HG03520 (cell line): ENCODE measurements at regions not wholly inside any gene's neighbourhood (a gene's known extent, or its start where the extent isn't known, plus 50 kb on each side); places are given as distances from the start of the nearest gene placed in this dataset.
"Not testable (repeated sequence)": the region's sequence is repeated elsewhere in the genome, so short reads cannot be mapped to it uniquely, and the experiment has no call there.

Experiments used
- ATAC-seq: cut with Tn5 transposase; IDR thresholded peaks from one replicate; pipeline ENCODE4 v1.9.1; 2021; ENCODE audit warnings: mild to moderate bottlenecking, moderate library complexity; ENCODE audit not compliant: unreplicated experiment

DNA sequence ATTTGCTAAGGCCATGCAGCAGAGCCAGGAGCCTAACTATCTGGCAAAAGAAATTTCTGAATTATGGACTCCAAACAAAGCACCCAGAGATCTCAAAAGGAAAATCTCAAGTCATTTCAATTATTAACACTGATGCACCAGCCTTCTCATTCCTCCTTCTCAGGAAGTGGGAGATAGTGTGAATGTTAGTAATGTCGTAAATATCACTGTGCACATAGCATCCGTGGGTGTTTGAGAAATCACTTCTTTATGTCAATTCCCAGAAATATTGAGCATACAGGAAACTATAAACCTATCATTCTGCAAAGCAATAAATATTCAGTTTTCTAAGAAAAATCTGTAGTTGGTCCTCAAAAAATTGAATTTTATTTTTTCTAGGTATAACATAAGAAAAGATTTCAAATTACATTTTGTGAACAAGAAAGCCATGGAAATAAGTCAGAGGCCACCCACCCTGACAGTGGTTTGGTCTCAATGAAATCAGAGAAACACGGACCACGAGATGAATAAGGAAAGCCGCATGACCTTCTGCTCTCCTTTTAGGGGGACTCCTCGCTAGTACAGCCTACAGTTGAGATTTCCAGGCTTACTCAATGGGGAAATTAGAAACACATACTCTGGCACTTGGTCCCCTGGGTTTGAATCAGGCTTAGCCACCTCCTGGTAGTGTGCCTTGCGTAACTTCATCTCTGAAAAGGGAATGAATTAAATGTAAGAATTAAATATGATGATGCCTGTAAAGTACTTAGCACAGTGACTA lies 120.6 kb downstream of the DIRAS2 start:
- no peak for ATAC-seq

DNA sequence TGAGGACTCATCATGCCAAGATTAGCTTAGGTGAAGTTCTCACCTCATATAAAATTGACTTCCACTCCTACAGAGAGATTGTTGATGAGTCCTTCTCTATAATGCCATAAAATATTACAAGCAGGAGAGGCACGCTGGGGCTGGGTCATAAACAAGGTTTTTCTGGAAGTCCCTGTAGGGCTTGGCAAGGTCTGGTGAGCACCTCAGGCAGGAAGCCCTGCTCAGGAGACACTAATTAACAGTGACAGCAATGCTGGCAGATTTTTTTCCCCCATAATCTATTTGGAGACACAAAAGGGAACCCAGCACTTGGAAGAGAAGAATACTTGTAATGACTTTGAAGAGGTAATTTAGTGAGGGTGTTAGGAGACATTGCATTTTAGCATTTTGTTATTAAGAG lies 118.7 kb downstream of the DIRAS2 start:
- ATAC-seq, result no peak

DNA sequence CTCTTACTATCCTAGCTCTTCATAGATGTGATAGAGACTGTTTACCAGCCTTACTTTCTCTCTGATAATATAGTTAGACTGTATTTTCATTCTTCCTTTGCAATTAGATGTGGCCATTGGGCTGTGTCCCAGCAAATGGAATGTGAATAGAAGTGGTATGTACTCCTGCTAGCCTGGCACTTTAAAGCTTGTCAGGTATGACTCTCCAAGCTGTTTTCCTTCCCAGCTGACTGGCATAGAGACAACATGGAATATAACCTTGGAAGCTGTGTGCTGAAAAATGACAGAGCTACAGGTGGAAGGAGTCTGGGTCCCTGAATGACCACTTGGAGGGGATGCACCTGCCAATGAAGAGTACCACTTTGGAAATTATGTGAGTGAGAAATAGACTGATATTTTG lies 116.2 kb downstream of the DIRAS2 start:
- no peak for ATAC-seq

DNA sequence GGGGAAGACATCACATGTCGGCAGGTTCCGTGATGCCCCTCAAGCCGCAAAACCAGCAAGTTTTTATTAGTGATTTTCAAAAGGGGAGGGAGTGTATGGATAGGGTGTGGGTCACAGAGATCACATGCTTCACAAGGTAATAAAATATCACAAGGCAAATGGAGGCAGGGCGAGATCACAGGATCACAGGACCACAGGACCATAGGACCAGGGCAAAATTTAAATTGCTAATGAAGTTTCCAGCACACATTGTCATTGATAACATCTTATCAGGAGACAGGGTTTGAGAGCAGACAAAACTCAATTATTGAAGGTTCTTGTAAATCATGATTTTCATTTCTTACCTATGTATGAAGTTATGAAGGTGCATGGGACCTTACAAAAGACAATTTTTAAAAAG lies 106.5 kb downstream of the DIRAS2 start:
- ATAC-seq, result not testable (repeated sequence)

DNA sequence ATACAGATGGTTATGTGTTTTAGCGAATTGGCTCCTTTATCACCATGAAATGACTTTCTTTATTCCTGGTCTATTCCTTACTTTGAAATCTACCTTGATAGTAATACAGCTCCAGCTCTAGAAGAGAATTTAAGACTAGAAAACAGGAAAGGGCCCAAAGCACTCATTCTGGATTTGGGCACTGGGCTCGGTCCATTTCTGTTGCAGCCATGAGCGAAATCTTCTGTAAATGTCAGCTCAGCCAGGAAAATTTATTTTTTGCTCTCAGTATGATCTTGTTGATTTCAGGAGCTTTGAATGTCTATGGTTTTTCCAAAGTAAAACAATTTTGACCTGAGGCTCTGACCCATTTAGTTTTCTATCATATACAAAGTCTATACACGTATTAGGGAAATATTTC lies 104.1 kb downstream of the DIRAS2 start:
- ATAC-seq, result no peak

DNA sequence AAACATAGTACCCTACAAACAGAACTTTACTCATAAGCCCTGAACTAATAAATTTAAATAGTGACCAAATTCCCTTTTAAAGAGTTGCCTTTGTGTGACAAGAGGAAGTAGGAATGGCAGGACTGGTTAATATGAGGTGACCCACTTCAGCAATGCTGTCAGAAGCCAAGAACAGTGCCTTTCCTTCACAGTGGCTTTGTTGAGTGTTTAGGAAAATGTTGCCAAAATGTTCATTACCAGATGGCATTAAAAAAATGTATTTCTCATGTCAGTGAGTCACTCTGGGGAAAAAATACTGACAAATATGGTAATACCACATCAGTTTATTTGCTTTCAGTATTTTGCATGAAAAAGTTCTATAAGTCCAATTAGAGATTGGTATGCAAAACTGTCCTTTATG lies 103.3 kb downstream of the DIRAS2 start:
- no peak for ATAC-seq

DNA sequence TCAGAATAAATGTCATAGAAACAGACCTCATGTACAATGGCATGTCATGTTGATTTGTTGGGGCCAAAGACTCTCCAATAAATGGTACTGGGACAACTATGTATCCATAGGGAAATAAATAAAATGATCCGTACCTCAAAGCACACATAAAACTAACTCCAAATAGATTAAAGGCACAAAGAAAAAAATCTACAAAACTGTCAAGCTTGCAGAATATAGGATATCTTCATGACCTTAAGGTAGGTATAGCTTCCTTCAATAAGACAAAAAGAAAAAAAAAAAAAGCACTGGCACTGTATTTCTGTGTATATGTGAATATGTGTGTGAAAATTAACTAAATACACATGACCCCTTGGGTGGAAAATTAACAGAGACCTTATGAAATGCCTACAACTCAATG lies 101.9 kb downstream of the DIRAS2 start:
- ATAC-seq, result no peak

DNA sequence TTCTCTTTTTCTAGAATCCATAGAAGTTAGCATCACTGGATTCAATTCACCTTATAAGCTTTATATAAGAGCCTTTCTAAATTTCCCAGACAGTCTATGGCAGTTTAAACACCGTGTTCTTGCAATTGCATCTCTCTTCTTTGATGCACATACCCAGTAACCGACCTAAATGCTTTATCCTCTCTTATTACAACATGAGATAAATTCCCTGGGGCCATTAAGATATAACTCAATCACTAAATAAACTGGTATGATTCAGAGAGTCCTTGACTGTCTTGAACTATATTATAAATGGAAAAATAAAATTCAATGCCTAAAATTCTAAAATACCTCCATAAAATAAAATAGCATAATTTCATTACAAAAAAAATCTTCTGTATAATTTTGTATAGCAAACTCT lies 98.1 kb downstream of the DIRAS2 start:
- ATAC-seq, result no peak

DNA sequence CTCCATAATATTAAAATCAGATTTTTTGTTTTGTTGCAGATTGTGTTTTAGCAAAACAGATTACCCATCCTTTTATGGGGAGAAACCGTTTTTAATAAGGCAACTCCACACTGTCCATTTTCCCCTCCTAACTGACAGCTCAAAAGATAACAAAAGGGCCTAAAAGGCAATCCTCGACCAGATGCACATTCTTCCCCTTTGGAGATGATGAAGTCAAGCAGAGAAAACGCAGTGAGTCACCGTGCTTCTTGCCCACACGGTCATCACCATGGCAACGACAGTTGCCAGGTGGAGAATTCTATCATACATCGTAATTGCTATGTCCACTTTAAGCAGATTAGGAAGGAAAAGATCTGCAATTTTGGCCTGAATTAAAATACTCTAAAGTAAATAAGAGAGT lies 96.4 kb downstream of the DIRAS2 start:
- ATAC-seq, result no peak

DNA sequence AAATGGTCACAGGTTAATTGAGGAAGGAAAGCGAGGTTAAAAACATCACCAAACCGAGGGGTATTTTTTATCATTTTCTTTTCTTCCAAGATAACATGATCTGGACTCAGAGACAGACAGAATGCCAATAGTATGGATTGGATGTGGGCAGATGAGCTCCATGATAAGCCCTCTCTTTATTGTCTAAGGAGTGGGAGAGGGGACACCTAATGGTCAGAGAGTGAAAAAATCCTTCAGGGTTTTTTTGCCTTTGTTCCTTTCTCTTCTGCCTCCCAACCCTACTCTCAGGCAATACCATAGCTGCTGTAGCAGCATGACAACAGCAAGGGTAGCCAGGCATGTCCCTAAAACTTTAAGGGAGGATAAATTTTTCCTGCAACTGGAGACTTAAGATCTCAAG lies 94.7 kb downstream of the DIRAS2 start:
- no peak for ATAC-seq

DNA sequence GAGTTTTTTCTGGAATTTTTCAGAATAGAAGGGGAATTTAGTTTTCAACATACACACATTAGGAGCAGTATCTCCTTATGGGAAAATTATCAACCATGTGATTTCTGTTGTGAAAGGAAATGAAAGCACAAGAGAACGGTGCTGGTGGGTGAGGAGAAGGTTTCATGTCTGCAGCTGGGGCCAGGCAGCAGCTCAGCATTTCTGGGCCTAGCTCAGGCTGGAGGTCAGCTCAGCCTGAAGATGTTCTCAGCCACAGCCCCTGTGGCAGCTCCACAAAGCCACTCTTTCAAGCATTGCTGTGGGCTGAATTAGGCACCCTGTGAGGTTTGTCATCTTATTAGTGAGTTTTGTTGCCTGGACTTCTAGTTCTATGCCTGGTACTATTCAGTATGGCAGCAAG lies 90.3 kb downstream of the DIRAS2 start:
- peak; percentile 81 for ATAC-seq

DNA sequence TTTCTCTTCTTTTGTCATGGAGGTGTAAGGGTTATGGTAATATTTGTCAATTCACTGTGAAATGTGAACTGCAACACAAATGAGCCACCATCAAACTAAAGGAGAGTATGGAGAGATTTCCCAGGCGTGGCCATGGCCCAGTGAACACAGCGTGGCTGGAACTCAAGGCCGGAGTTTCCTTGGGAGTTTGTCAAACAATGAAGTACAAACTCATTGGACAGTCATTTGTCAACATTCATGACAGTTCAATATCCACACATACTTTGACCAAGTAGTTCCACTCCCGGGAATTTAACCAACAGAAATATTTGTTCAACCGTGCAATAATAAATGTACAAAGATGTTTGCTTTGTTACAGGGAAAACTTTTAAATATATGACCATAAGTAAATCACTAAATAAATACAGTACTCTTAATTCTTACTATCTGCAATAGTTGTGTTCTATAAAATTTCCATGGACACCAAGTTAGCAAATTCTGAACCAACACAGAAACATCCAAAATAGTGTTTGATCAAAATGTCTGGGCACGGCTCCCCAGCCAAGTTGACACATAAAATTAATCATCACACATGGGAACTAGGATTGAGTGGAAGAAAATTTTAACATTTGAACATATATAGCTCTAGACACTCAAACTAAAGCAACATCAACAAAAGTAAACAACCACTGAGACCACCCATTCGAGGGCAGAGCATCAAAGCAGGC lies 87.1 kb downstream of the DIRAS2 start:
- ATAC-seq, result no peak

DNA sequence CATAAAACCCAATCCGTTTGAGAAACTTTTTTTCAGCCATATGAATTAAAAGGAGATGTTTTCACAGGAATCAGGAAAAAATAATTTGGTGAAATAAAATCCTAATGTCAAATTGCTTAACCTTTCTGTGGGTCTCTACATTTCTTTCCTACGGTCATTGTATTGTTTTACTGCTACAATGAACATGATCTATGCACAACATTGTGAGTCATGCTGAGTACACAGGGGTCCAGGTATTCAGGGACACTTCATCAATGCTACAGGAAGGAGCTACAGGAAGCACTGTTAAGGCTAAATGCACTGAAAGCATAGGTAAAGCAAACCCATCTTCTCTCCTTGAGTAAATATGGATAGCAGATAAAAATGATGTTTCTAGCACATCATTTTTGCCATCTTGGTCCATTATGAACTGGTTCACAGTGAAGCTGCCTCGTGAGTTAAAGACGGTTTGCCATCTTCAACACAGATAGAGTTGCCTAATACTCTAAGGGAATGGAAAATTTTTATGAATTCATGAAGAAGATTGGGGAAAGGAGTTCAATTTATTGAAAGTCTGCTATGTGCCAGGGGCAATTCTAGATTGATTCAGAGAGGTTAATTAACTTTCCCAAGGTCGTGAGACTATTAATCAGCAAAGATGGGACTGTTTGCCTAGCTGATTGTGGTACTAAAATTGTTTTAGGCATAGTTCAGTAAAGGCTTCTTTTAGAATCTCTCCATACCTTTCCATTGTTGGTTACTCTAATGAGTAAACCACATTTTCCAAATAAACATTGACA lies 85.5 kb downstream of the DIRAS2 start:
- no peak for ATAC-seq

DNA sequence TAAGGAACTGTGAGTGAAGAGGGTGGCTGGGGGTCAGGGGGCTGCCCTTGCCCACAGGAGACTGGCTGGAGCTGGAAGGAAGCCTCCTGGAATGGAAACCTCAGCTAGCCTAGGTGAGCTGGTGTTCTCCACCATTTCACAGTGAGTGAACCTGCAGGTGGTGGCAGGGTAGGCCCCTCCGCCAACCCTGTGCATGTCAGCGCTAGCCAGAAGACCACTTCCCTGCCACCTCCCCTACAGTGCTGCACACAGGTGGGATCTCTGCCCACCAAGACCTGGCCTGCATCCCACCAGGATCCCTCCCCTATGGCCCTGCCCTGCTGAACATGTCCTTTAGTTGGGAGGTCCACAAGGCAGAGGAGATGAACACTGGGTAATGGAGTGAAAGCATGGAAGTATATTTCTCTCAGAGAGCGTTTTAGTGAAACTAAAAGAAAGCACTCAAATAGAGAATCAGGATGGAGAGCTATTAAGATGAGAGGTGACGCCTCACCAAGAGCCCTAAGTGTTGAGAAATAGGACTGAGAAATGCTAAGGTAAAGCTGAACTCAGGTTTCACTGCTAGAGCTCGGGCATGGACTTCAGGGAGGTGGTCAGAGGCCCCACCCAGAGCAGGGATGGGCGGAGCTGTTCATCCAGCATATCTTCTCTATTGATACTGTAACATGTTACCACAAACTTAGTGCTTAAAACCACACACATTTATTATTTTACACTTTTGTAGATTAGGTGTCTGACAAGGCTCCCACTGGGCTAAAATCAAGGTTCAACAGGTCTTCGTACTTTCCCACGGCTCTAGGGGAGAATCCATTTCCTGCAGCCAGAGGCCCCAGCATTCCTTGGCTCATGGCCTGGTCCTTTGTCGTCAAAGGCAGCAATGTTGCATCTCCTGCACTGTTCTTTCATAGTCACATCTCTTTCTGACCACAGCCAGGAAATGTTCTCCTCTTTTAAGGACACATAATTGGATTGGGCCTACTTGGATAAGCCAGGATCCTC lies 83.2 kb downstream of the DIRAS2 start:
- no peak for ATAC-seq
